Loucy (cell line): ENCODE measurements at regions not wholly inside any gene's neighbourhood (a gene's known extent, or its start where the extent isn't known, plus 50 kb on each side); places are given as distances from the start of the nearest gene placed in this dataset.

Experiments
- EZH2phosphoT487 ChIP-seq: fragments of 200-600 bp; IDR thresholded peaks from 2 replicates; pipeline ENCODE4 v1.6.1; 2018; ENCODE audit warnings: antibody characterized with exemption, mild to moderate bottlenecking, moderate library complexity, borderline replicate concordance
- TF ChIP-seq, protein P1 (sequence below): fragments of 200-600 bp; sonication (generic); conservative IDR thresholded peaks from 2 replicates; pipeline ENCODE4 v1.5.1; 2014; ENCODE audit warnings: mild to moderate bottlenecking, antibody characterized with exemption, low read length

DNA sequence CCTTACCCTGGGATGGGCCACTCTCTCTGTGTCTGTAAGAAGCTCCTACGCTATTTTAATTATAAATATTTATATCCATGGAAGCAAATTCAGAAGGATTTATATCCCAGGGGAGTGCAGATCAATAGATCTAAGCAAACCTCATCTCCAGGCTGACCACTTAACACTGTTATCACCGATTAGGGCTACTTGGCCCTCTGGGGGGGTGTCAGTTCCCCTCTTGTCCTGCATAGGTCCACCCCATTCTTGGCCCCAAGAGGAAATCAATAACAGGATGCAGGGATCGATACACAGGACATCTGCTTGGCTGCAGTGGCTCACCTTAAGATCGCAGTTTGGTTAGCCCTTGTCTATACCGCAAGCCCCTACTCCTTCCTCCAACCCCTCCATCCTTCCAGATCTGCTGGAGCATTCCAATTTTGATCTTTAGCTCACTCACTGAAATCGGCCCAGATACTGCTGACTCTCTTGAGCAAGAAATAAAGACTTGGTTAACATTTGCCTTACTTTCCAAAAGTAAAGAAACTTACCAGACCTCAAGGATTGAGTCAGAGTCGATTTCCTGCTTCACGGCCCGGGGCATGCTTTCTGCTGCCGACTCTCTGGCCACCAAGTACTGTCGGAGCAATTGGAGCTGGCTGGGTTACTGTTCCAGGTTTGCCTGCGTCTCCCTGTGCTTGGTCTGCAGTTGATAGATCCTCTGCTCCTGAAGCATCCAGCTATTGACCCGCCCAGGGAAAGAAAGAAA, 112.3 kb upstream of the PMFBP1 start:
- TF ChIP-seq, protein P1, sequence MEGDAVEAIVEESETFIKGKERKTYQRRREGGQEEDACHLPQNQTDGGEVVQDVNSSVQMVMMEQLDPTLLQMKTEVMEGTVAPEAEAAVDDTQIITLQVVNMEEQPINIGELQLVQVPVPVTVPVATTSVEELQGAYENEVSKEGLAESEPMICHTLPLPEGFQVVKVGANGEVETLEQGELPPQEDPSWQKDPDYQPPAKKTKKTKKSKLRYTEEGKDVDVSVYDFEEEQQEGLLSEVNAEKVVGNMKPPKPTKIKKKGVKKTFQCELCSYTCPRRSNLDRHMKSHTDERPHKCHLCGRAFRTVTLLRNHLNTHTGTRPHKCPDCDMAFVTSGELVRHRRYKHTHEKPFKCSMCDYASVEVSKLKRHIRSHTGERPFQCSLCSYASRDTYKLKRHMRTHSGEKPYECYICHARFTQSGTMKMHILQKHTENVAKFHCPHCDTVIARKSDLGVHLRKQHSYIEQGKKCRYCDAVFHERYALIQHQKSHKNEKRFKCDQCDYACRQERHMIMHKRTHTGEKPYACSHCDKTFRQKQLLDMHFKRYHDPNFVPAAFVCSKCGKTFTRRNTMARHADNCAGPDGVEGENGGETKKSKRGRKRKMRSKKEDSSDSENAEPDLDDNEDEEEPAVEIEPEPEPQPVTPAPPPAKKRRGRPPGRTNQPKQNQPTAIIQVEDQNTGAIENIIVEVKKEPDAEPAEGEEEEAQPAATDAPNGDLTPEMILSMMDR = no peak
- TF ChIP-seq EZH2phosphoT487 = no peak
